ENCODE measurements at regions not wholly inside any gene's neighbourhood (a gene's known extent, or its start where the extent isn't known, plus 50 kb on each side); places are given as distances from the start of the nearest gene placed in this dataset.
"Not testable (repeated sequence)": the region's sequence is repeated elsewhere in the genome, so short reads cannot be mapped to it uniquely, and the experiment has no call there.

- DNase-seq (ENCODE audit: extremely low read depth, insufficient read length), result no peak
- no peak for TF ChIP-seq CTCF (IDR thresholded peaks at IDR 0.05; ENCODE audit: insufficient read depth, low read length, poor library complexity, severe bottlenecking)
- no peaks in the 10 kb centered on the region for H3K27me3 ChIP-seq (replicated peaks; ENCODE audit: control insufficient read depth, insufficient read depth, low read length)
- no peaks in the 10 kb centered on the region; the same call in 1 of the 2 replicates for H3K36me3 ChIP-seq (ENCODE audit: control insufficient read depth, insufficient read depth, low read length)
- no peak overlapping the region for H3K4me3 ChIP-seq (replicated peaks; ENCODE audit: low read depth, low read length)
Measured at GRCh38 chr5:89336111-89336510, 453.1 kb upstream of the MEF2C start.

GRCh38 chr5:89330140-89330539 is 447.2 kb upstream of the MEF2C start:
- no peak overlapping the region for H3K4me3 ChIP-seq (replicated peaks; ENCODE audit: low read depth, low read length)
- no peak for TF ChIP-seq CTCF (IDR thresholded peaks at IDR 0.05; ENCODE audit: insufficient read depth, low read length, poor library complexity, severe bottlenecking)
- no peak for DNase-seq (ENCODE audit: extremely low read depth, insufficient read length)

GRCh38 chr5:89327608-89328007 is 444.6 kb upstream of the MEF2C start:
- DNase-seq (ENCODE audit: extremely low read depth, insufficient read length), result no peak
- no peak for TF ChIP-seq CTCF (IDR thresholded peaks at IDR 0.05; ENCODE audit: insufficient read depth, low read length, poor library complexity, severe bottlenecking)
- Histone ChIP-seq H3K36me3 (ENCODE audit: control insufficient read depth, insufficient read depth, low read length) (no peaks in the 10 kb centered on the region), H3K4me3 (replicated peaks; ENCODE audit: low read depth, low read length) (no peak overlapping the region), H3K27me3 (replicated peaks; ENCODE audit: control insufficient read depth, insufficient read depth, low read length) (no peaks in the 10 kb centered on the region)

More at GRCh38 chr5:89330140-89330539, 447.2 kb upstream of the MEF2C start:
- no peaks in the 10 kb centered on the region for H3K36me3 ChIP-seq (ENCODE audit: control insufficient read depth, insufficient read depth, low read length)
- H3K27me3 ChIP-seq (replicated peaks; ENCODE audit: control insufficient read depth, insufficient read depth, low read length), result no peaks in the 10 kb centered on the region

- TF ChIP-seq CTCF (IDR thresholded peaks at IDR 0.05; ENCODE audit: insufficient read depth, low read length, poor library complexity, severe bottlenecking), result no peak
- DNase-seq (ENCODE audit: extremely low read depth, insufficient read length), result no peak
- Histone ChIP-seq H3K36me3 (ENCODE audit: control insufficient read depth, insufficient read depth, low read length) (no peaks in the 10 kb centered on the region), H3K27me3 (replicated peaks; ENCODE audit: control insufficient read depth, insufficient read depth, low read length) (no peaks in the 10 kb centered on the region), H3K4me3 (replicated peaks; ENCODE audit: low read depth, low read length) (no peak overlapping the region)
Measured at GRCh38 chr5:89324990-89325389, 442.0 kb upstream of the MEF2C start.

GRCh38 chr5:89320421-89321277 is 437.7 kb upstream of the MEF2C start:
- no peaks in the 10 kb centered on the region for H3K27me3 ChIP-seq (replicated peaks; ENCODE audit: control insufficient read depth, insufficient read depth, low read length)
- no peak for TF ChIP-seq CTCF (IDR thresholded peaks at IDR 0.05; ENCODE audit: insufficient read depth, low read length, poor library complexity, severe bottlenecking)
- DNase-seq (ENCODE audit: extremely low read depth, insufficient read length), result no peak
- H3K4me3 ChIP-seq (replicated peaks; ENCODE audit: low read depth, low read length), result no peak overlapping the region
- H3K36me3 ChIP-seq (ENCODE audit: control insufficient read depth, insufficient read depth, low read length), result no peaks in the 10 kb centered on the region

GRCh38 chr5:89317838-89318237 is 434.9 kb upstream of the MEF2C start:
- not testable (repeated sequence) for H3K36me3 ChIP-seq (ENCODE audit: control insufficient read depth, insufficient read depth, low read length); H3K4me3 ChIP-seq (replicated peaks; ENCODE audit: low read depth, low read length); H3K27me3 ChIP-seq (replicated peaks; ENCODE audit: control insufficient read depth, insufficient read depth, low read length); DNase-seq (ENCODE audit: extremely low read depth, insufficient read length)
